ENCODE measurements at regions not wholly inside any gene's neighbourhood (a gene's known extent, or its start where the extent isn't known, plus 50 kb on each side); places are given as distances from the start of the nearest gene placed in this dataset.

DNA sequence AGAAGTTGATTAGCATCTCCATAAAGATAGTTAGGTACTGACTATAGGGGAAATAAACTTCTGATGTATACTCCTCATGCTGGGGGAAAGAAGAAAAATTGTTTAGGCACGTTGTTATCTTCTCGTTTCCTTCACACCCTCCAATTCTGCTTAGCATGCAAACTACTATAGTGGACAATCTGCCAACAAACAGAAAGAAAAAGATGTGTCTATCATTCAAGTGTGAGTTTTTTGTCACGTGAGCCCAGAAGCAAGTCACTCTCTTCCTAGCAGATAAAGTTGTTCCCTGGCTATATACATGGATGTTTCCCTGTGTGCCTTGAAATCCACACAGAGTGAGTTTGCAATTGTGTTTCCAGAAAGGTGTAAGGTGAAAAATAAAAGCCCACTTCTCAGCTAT is 318.4 kb downstream of the CWC27 start:
- Mint-ChIP-seq H3K4me1 (ENCODE audit: low read depth, unreplicated experiment) (peaks cover 11% of the 10 kb centered on the region), H3K36me3 (ENCODE audit: low read depth, unreplicated experiment) (peaks cover 3% of the 10 kb centered on the region), H3K27ac (ENCODE audit: unreplicated experiment) (no peak overlapping the region), H3K27me3 (ENCODE audit: low read depth, unreplicated experiment) (no peaks in the 10 kb centered on the region), H3K4me3 (ENCODE audit: unreplicated experiment) (no peak overlapping the region), H3K9me3 (ENCODE audit: unreplicated experiment) (peaks cover 8% of the 10 kb centered on the region)
- DNase-seq (ENCODE audit: low read depth) (no peak), FAIRE-seq (no peak)
- H3K27me3 ChIP-seq (ENCODE audit: insufficient read depth, low read length): no peaks in the 10 kb centered on the region
- H3K27ac ChIP-seq (ENCODE audit: low read depth, low read length): no peak overlapping the region
- H4K20me1 ChIP-seq (ENCODE audit: insufficient read depth, low read length): no peaks in the 10 kb centered on the region
- no peak overlapping the region for H2AFZ ChIP-seq (ENCODE audit: low read depth, low read length)
- no peaks in the 10 kb centered on the region for H3K4me1 ChIP-seq (ENCODE audit: insufficient read depth, low read length)
- no peak overlapping the region for H3K9ac ChIP-seq (ENCODE audit: low read length)
- no peak overlapping the region for H3K4me2 ChIP-seq (ENCODE audit: low read length)
- no peaks in the 10 kb centered on the region for H3K36me3 ChIP-seq (ENCODE audit: insufficient read depth, low read length)
- TF ChIP-seq EZH2 (IDR thresholded peaks at IDR 0.05; ENCODE audit: insufficient read depth, low read length): no peak
- TF ChIP-seq, protein P1, sequence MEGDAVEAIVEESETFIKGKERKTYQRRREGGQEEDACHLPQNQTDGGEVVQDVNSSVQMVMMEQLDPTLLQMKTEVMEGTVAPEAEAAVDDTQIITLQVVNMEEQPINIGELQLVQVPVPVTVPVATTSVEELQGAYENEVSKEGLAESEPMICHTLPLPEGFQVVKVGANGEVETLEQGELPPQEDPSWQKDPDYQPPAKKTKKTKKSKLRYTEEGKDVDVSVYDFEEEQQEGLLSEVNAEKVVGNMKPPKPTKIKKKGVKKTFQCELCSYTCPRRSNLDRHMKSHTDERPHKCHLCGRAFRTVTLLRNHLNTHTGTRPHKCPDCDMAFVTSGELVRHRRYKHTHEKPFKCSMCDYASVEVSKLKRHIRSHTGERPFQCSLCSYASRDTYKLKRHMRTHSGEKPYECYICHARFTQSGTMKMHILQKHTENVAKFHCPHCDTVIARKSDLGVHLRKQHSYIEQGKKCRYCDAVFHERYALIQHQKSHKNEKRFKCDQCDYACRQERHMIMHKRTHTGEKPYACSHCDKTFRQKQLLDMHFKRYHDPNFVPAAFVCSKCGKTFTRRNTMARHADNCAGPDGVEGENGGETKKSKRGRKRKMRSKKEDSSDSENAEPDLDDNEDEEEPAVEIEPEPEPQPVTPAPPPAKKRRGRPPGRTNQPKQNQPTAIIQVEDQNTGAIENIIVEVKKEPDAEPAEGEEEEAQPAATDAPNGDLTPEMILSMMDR (IDR thresholded peaks at IDR 0.05; ENCODE audit: insufficient read depth, low read depth, low read length): no peak
- H3K9me3 ChIP-seq (ENCODE audit: insufficient read depth, low read depth, low read length): no peaks in the 10 kb centered on the region
- no peaks in the 10 kb centered on the region for H3K79me2 ChIP-seq (ENCODE audit: insufficient read depth, low read length)
- no peak overlapping the region for H3K4me3 ChIP-seq (ENCODE audit: insufficient read depth, low read depth, low read length)

DNA sequence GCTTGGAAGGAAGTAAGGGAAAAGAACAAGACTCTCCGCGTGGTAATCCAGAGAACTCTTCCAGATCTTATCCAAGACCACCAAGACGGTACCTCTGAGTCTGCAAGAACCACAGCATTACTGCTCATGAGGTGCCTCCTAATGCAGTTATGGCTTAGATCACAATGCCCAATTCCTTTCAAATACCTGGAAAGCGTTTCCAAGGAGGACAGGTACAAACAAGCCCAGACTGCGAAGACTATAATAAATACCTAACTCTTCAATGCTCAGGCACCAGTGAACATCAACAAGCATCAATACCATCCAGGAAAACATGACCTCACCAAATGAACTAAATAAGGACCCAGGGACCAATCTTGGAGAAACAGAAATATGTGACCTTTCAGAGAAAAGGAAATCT is 325.5 kb downstream of the CWC27 start:
- FAIRE-seq: no peak
- Histone ChIP-seq H2AFZ (ENCODE audit: low read depth, low read length) (peak overlapping the region; percentile 11), H3K36me3 (ENCODE audit: insufficient read depth, low read length) (no peaks in the 10 kb centered on the region)

DNA sequence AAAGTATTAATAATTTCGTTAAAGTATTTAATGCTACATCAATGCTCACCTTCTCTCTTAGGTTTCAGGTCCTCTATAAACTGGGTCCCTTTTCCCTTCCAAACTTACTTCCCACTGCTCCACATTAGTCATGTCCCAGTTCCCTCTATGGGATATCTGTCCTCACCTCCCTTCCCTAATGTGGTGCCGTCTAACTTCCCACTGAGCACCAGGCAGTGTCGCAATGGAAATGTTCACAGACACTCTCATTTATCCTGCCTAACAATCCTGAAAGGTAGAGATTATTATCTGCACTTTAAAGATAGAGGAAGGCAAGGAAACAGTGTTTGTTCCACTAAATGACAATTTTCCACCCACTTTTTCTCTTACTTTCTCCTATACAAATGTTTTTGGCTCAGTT is 329.7 kb downstream of the CWC27 start:
- Mint-ChIP-seq H3K27ac (ENCODE audit: unreplicated experiment) (no peak overlapping the region), H3K4me3 (ENCODE audit: unreplicated experiment) (no peak overlapping the region), H3K36me3 (ENCODE audit: low read depth, unreplicated experiment) (peaks cover 8% of the 10 kb centered on the region), H3K4me1 (ENCODE audit: low read depth, unreplicated experiment) (peaks cover 8% of the 10 kb centered on the region), H3K9me3 (ENCODE audit: unreplicated experiment) (no peaks in the 10 kb centered on the region), H3K27me3 (ENCODE audit: low read depth, unreplicated experiment) (no peaks in the 10 kb centered on the region)
- no peak for FAIRE-seq
- Histone ChIP-seq H3K4me3 (ENCODE audit: insufficient read depth, low read depth, low read length) (no peak overlapping the region), H2AFZ (ENCODE audit: low read depth, low read length) (no peak overlapping the region), H3K79me2 (ENCODE audit: insufficient read depth, low read length) (no peaks in the 10 kb centered on the region), H3K36me3 (ENCODE audit: insufficient read depth, low read length) (no peaks in the 10 kb centered on the region), H3K4me2 (ENCODE audit: low read length) (no peak overlapping the region), H4K20me1 (ENCODE audit: insufficient read depth, low read length) (no peaks in the 10 kb centered on the region), H3K4me1 (ENCODE audit: insufficient read depth, low read length) (peaks cover 10% of the 10 kb centered on the region), H3K9ac (ENCODE audit: low read length) (no peak overlapping the region), H3K27ac (ENCODE audit: low read depth, low read length) (no peak overlapping the region), H3K27me3 (ENCODE audit: insufficient read depth, low read length) (no peaks in the 10 kb centered on the region), H3K9me3 (ENCODE audit: insufficient read depth, low read depth, low read length) (no peaks in the 10 kb centered on the region)
- no peak for DNase-seq (ENCODE audit: low read depth)
- TF ChIP-seq EZH2 (IDR thresholded peaks at IDR 0.05; ENCODE audit: insufficient read depth, low read length): no peak
- TF ChIP-seq, protein P1 (IDR thresholded peaks at IDR 0.05; ENCODE audit: insufficient read depth, low read depth, low read length): no peak

More for the DNA sequence above, 325.5 kb downstream of the CWC27 start:
- H3K27ac ChIP-seq (ENCODE audit: low read depth, low read length): no peak overlapping the region
- no peaks in the 10 kb centered on the region for H3K4me1 ChIP-seq (ENCODE audit: insufficient read depth, low read length)
- no peaks in the 10 kb centered on the region for H3K79me2 ChIP-seq (ENCODE audit: insufficient read depth, low read length)
- H3K27me3 ChIP-seq (ENCODE audit: insufficient read depth, low read length): no peaks in the 10 kb centered on the region
- Mint-ChIP-seq H3K27me3 (ENCODE audit: low read depth, unreplicated experiment) (no peaks in the 10 kb centered on the region), H3K36me3 (ENCODE audit: low read depth, unreplicated experiment) (peaks cover 13% of the 10 kb centered on the region), H3K27ac (ENCODE audit: unreplicated experiment) (no peak overlapping the region), H3K4me1 (ENCODE audit: low read depth, unreplicated experiment) (no peaks in the 10 kb centered on the region), H3K4me3 (ENCODE audit: unreplicated experiment) (no peak overlapping the region), H3K9me3 (ENCODE audit: unreplicated experiment) (peaks cover 8% of the 10 kb centered on the region)
- DNase-seq (ENCODE audit: low read depth): no peak
- H3K4me3 ChIP-seq (ENCODE audit: insufficient read depth, low read depth, low read length): no peak overlapping the region
- H4K20me1 ChIP-seq (ENCODE audit: insufficient read depth, low read length): no peaks in the 10 kb centered on the region
- H3K9ac ChIP-seq (ENCODE audit: low read length): no peak overlapping the region
- TF ChIP-seq, protein P1 (IDR thresholded peaks at IDR 0.05; ENCODE audit: insufficient read depth, low read depth, low read length): no peak
- TF ChIP-seq EZH2 (IDR thresholded peaks at IDR 0.05; ENCODE audit: insufficient read depth, low read length): no peak
- H3K9me3 ChIP-seq (ENCODE audit: insufficient read depth, low read depth, low read length): no peaks in the 10 kb centered on the region
- no peak overlapping the region for H3K4me2 ChIP-seq (ENCODE audit: low read length)

Measured in astrocyte (in vitro differentiated cells and primary cell).